ENCODE measurements at regions not wholly inside any gene's neighbourhood (a gene's known extent, or its start where the extent isn't known, plus 50 kb on each side); places are given as distances from the start of the nearest gene placed in this dataset.

- DNase-seq (ENCODE audit: low spot score in 2 of 2): no peak
- TF ChIP-seq POLR2A (IDR thresholded peaks at IDR 0.05) (no peak), CTCF (IDR thresholded peaks at IDR 0.05) (no peak), EP300 (IDR thresholded peaks at IDR 0.05) (no peak)
- H3K4me3 ChIP-seq: no peak overlapping the region
- H3K27me3 ChIP-seq: no peaks in the 10 kb centered on the region
- H3K4me1 ChIP-seq: no peaks in the 10 kb centered on the region
- H3K27ac ChIP-seq: no peak overlapping the region
- no peaks in the 10 kb centered on the region for H3K36me3 ChIP-seq
- 74 to 91% methylated on average over 2 of the region's 2 CpGs for WGBS, 2 donors
- no peaks in the 10 kb centered on the region for H3K9me3 ChIP-seq
Measured at GRCh38 chr4:27910227-27910626, 1049.6 kb downstream of the STIM2 start.

DNA sequence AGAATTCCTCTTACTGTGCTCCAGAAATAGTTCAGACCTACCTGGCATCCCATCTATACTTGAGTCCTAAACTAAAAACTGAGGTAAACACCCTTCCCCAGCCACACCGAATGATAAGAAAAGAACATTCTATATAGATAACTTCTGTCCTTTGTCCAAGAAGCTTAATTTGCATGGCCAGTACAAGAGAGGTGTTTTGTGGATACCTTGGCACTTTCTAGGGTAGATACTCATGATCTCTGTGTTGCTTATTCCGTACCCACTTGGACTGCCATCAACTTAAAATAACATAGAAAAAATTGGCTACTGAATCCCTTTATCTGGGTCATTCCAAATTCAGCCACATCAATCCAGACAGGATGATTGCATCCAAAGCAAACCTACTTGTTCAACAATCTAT is 1050.4 kb downstream of the STIM2 start:
- Histone ChIP-seq H3K9me3 (no peaks in the 10 kb centered on the region), H3K27me3 (no peaks in the 10 kb centered on the region), H3K4me3 (no peak overlapping the region), H3K36me3 (no peaks in the 10 kb centered on the region), H3K27ac (no peak overlapping the region), H3K4me1 (no peaks in the 10 kb centered on the region)
- 79 to 80% methylated on average over 2 of the region's 2 CpGs for WGBS, 2 donors
- DNase-seq (ENCODE audit: low spot score in 2 of 2): no peak
- no peak for TF ChIP-seq EP300 (IDR thresholded peaks at IDR 0.05)
- no peak for TF ChIP-seq POLR2A (IDR thresholded peaks at IDR 0.05)
- TF ChIP-seq CTCF (IDR thresholded peaks at IDR 0.05): no peak

GRCh38 chr4:27913738-27914137 is 1053.1 kb downstream of the STIM2 start:
- no peak for DNase-seq (ENCODE audit: low spot score in 2 of 2)
- H3K27ac ChIP-seq: no peak overlapping the region
- TF ChIP-seq POLR2A (IDR thresholded peaks at IDR 0.05) (no peak), EP300 (IDR thresholded peaks at IDR 0.05) (no peak), CTCF (IDR thresholded peaks at IDR 0.05) (no peak)
- no peaks in the 10 kb centered on the region for H3K36me3 ChIP-seq
- 97 to 100% methylated on average over 1 of the region's 1 CpG for WGBS, 2 donors
- H3K4me1 ChIP-seq: peaks cover 0 to 10% (median 0%) of the 10 kb centered on the region in 4 donors
- no peaks in the 10 kb centered on the region for H3K27me3 ChIP-seq
- H3K4me3 ChIP-seq: no peak overlapping the region
- no peaks in the 10 kb centered on the region for H3K9me3 ChIP-seq

- H3K4me3 ChIP-seq: no peak overlapping the region
- peaks cover 0 to 18% (median 0%) of the 10 kb centered on the region in 4 donors for H3K4me1 ChIP-seq
- WGBS, 2 donors: 78 to 91% methylated on average over 2 of the region's 2 CpGs
- DNase-seq (ENCODE audit: low spot score in 2 of 2): no peak
- TF ChIP-seq CTCF (IDR thresholded peaks at IDR 0.05) (no peak), EP300 (IDR thresholded peaks at IDR 0.05) (no peak), POLR2A (IDR thresholded peaks at IDR 0.05) (no peak)
- H3K27ac ChIP-seq: no peak overlapping the region
- H3K36me3 ChIP-seq: no peaks in the 10 kb centered on the region
- no peaks in the 10 kb centered on the region for H3K9me3 ChIP-seq
- H3K27me3 ChIP-seq: no peaks in the 10 kb centered on the region
Measured at GRCh38 chr4:27915822-27916221, 1055.2 kb downstream of the STIM2 start.

- H3K9me3 ChIP-seq: no peaks in the 10 kb centered on the region
- H3K36me3 ChIP-seq: no peaks in the 10 kb centered on the region
- peaks cover 0 to 21% (median 0%) of the 10 kb centered on the region in 4 donors for H3K4me1 ChIP-seq
- H3K27me3 ChIP-seq: no peaks in the 10 kb centered on the region
- no peak overlapping the region for H3K4me3 ChIP-seq
- WGBS, 2 donors: 11 to 15% methylated on average over 2 of the region's 2 CpGs
- DNase-seq (ENCODE audit: low spot score in 2 of 2): no peak
- TF ChIP-seq EP300 (IDR thresholded peaks at IDR 0.05) (no peak), CTCF (IDR thresholded peaks at IDR 0.05) (no peak), POLR2A (IDR thresholded peaks at IDR 0.05) (no peak)
- no peak overlapping the region for H3K27ac ChIP-seq
Measured at GRCh38 chr4:27916452-27917184, 1056.0 kb downstream of the STIM2 start.

All from tibial nerve (tissue), 4 donors.